Suprapubic skin (tissue), 4 donors: ENCODE measurements at regions not wholly inside any gene's neighbourhood (a gene's known extent, or its start where the extent isn't known, plus 50 kb on each side); places are given as distances from the start of the nearest gene placed in this dataset.
"Not testable (repeated sequence)": the region's sequence is repeated elsewhere in the genome, so short reads cannot be mapped to it uniquely, and the experiment has no call there.

Experiments used
- DNase-seq, 2 donors: peaks; one replicate each; pipeline ENCODE4 v3.0.0-alpha.2; 2019; ENCODE audit warnings: low spot score in 2 of 2
- H3K27ac ChIP-seq: fragments of 200-600 bp; sonication (generic); one replicate; pipeline ENCODE4 v1.5.1; 2019
- H3K27me3 ChIP-seq: fragments of 200-600 bp; sonication (generic); one replicate; pipeline ENCODE4 v1.5.1; 2019
- H3K36me3 ChIP-seq: fragments of 200-600 bp; sonication (generic); one replicate; pipeline ENCODE4 v1.5.1; 2019
- H3K4me1 ChIP-seq: fragments of 200-600 bp; sonication (generic); one replicate; pipeline ENCODE4 v1.5.1; 2019
- H3K4me3 ChIP-seq: fragments of 200-600 bp; sonication (generic); one replicate; pipeline ENCODE4 v1.5.1; 2019; ENCODE audit warnings: mild to moderate bottlenecking
- H3K9me3 ChIP-seq: fragments of 200-600 bp; sonication (generic); one replicate; pipeline ENCODE4 v1.5.1; 2019
- EP300 ChIP-seq: sonication (generic); formaldehyde crosslinking; IDR thresholded peaks from one replicate; pipeline ENCODE4 v1.6.1; 2017; ENCODE audit warnings: antibody characterized with exemption
- POLR2A ChIP-seq, 2 donors: fragments of 450-650 bp; IDR thresholded peaks; one replicate each; pipeline ENCODE4 v1.6.1; 2017; ENCODE audit warnings: antibody characterized with exemption in 2 of 2, mild to moderate bottlenecking in 2 of 2, moderate library complexity in 2 of 2
- POLR2AphosphoS5 ChIP-seq, 3 donors: sonication (generic); formaldehyde crosslinking; IDR thresholded peaks; one replicate each; pipeline ENCODE4 v1.6.1; 2017; ENCODE audit warnings: antibody characterized with exemption in 3 of 3
- WGBS: methylation state at CpG from one replicate; pipeline ENCODE4 v1.1.5; 2018; 5-methylcytosine and 5-hydroxymethylcytosine counted together
- TF ChIP-seq, protein P1 (sequence below), 2 donors: fragments of 200-600 bp in 1 of 2; fragments of 450-650 bp in 1 of 2; sonication (generic) in 1 of 2; IDR thresholded peaks; one replicate each; pipeline ENCODE4 v1.5.1; 2016 to 2019; ENCODE audit warnings: antibody characterized with exemption in 2 of 2, mild to moderate bottlenecking in 1 of 2, moderate library complexity in 1 of 2

DNA sequence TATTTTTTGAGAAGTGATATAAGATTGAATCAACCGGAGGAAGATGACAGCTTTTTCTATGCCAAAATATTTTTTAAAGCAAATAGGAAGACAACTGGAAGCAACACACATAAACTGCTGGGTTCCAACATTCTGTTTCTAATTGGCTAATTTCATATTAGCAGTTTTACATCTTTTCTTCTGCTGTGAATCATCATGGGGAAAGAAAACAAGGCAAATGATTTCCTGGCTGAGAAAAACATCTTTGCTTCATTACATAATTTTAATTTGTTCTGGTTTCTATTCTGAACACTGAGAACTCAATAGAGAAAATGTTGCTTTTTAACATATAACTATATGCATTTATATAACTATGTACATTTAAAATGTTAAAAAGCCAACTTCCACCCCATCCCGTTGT lies 2518.5 kb downstream of the ARAP2 start:
- no peaks in the 10 kb centered on the region for H3K27me3 ChIP-seq
- no peak overlapping the region for H3K27ac ChIP-seq
- TF ChIP-seq, protein P1, sequence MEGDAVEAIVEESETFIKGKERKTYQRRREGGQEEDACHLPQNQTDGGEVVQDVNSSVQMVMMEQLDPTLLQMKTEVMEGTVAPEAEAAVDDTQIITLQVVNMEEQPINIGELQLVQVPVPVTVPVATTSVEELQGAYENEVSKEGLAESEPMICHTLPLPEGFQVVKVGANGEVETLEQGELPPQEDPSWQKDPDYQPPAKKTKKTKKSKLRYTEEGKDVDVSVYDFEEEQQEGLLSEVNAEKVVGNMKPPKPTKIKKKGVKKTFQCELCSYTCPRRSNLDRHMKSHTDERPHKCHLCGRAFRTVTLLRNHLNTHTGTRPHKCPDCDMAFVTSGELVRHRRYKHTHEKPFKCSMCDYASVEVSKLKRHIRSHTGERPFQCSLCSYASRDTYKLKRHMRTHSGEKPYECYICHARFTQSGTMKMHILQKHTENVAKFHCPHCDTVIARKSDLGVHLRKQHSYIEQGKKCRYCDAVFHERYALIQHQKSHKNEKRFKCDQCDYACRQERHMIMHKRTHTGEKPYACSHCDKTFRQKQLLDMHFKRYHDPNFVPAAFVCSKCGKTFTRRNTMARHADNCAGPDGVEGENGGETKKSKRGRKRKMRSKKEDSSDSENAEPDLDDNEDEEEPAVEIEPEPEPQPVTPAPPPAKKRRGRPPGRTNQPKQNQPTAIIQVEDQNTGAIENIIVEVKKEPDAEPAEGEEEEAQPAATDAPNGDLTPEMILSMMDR (IDR thresholded peaks at IDR 0.05), result no peak
- TF ChIP-seq EP300, result no peak
- TF ChIP-seq POLR2A (IDR thresholded peaks at IDR 0.05), result no peak
- TF ChIP-seq POLR2AphosphoS5 (IDR thresholded peaks at IDR 0.05), result no peak
- no peak for DNase-seq
- H3K36me3 ChIP-seq, result no peaks in the 10 kb centered on the region
- no peaks in the 10 kb centered on the region for H3K4me1 ChIP-seq
- 54% methylated on average over 2 of the region's 2 CpGs for WGBS
- H3K4me3 ChIP-seq, result no peak overlapping the region
- no peaks in the 10 kb centered on the region for H3K9me3 ChIP-seq

DNA sequence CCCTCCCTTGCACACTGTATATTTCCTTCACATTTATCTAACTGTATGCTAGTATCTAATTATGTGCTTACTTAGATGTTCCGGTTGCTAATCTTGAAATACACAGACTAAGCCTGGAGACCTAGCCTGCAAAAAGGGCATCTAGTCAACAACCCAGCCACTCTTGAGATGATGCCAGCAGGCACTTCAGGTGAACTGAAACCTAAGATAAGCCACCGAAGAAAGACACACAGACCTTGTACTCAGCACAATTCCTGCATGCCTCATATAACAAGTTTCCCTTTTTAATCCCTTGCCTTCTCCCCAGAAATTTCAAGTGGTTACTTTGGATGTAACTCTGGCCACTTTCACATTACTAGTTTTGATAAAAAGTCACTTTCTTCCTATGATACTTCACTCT lies 2506.6 kb downstream of the ARAP2 start:
- TF ChIP-seq, protein P1 (IDR thresholded peaks at IDR 0.05), result no peak
- TF ChIP-seq EP300 (no peak), POLR2AphosphoS5 (IDR thresholded peaks at IDR 0.05) (no peak), POLR2A (IDR thresholded peaks at IDR 0.05) (no peak)
- Histone ChIP-seq H3K9me3 (no peaks in the 10 kb centered on the region), H3K27ac (no peak overlapping the region), H3K4me1 (no peaks in the 10 kb centered on the region), H3K36me3 (no peaks in the 10 kb centered on the region), H3K27me3 (no peaks in the 10 kb centered on the region), H3K4me3 (no peak overlapping the region)
- no peak for DNase-seq
- WGBS, result 89% methylated on average over 2 of the region's 2 CpGs

DNA sequence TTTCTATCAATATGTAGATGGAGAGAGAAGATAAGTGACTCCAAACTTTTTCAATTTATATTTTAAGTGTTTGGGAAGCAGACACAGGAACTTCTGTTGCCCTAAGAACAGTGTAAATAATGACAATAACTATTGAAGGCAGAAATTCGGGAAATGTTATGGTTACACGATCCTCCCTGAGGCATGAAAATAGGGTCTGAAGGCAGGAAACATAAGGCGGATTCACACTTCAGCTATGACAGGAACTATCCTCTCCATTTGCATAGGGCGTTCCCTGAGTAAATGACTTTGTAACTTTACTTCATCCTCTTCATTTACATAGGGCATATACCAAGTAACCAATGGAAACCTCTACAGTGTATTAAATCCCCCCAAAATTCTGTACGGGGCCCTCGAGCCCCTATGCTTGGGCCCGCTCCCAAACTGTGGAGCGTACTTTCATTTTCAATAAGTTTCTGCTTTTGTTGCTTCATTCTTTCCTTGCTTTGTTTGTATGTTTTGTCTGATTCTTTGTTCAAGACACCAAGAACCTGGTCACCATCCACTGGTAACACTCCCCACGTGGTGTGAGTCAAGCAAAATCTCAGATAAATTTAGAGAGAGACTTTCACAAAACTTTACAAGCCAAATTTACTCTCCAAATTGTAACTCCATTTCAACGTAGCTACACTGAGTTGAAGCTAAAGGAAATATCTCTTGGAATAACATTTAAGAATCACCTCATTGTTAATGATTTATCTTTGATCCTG lies 2504.3 kb downstream of the ARAP2 start:
- H3K27ac ChIP-seq, result no peak overlapping the region
- H3K27me3 ChIP-seq, result no peaks in the 10 kb centered on the region
- no peaks in the 10 kb centered on the region for H3K36me3 ChIP-seq
- 72% methylated on average over 10 of the region's 10 CpGs for WGBS
- TF ChIP-seq, protein P1 (IDR thresholded peaks at IDR 0.05), result no peak
- TF ChIP-seq POLR2A (IDR thresholded peaks at IDR 0.05), result no peak
- no peak for TF ChIP-seq EP300
- no peak for TF ChIP-seq POLR2AphosphoS5 (IDR thresholded peaks at IDR 0.05)
- no peak overlapping the region for H3K4me3 ChIP-seq
- H3K9me3 ChIP-seq, result no peaks in the 10 kb centered on the region
- H3K4me1 ChIP-seq, result no peaks in the 10 kb centered on the region
- DNase-seq, result no peak

DNA sequence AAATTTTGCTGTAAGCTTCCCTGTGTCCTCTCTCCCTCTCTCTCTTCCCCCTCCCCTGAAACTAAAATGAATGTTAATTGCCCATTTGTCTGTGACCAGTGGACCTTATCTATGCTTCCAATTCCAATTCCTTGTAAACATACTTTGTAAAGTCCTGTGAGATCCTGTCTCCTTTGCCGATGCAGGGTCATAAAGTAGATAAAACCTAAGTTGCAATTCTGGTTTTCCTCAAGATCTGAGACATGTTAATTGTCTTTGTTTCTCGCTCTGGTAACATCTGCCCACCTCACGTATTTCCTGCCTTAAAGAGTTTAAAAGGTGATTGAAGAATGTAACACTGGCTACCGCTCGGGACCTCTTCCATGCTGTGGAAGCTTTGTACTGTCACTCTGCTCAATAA lies 2503.4 kb downstream of the ARAP2 start:
- H3K9me3 ChIP-seq, H3K27ac ChIP-seq, H3K36me3 ChIP-seq, H3K4me3 ChIP-seq, H3K4me1 ChIP-seq, H3K27me3 ChIP-seq, DNase-seq: not testable (repeated sequence)
- WGBS, result 51% methylated on average over 5 of the region's 5 CpGs

DNA sequence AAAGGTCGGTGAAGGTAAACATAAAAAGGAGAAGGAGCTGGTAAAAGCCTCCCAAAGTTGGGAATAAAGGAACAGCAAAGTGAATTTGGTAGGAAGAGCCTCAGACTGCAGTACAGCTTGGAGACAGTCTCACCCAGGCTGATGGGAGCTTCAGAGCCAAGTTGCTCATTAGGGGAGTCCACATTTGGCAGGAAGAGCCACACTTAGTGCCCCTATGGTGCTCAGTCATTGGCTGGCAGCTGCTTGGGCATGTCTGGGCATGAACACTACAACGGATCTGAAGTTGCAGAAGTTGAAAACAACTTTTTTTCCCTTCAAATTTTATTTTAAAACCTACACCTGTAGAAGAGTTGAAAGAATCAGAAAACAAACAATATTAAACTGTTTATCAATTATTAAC lies 2497.3 kb downstream of the ARAP2 start:
- H3K4me1 ChIP-seq, result no peaks in the 10 kb centered on the region
- TF ChIP-seq POLR2A (IDR thresholded peaks at IDR 0.05), result no peak
- TF ChIP-seq, protein P1 (IDR thresholded peaks at IDR 0.05), result no peak
- no peak for TF ChIP-seq EP300
- no peak for TF ChIP-seq POLR2AphosphoS5 (IDR thresholded peaks at IDR 0.05)
- DNase-seq, result no peak
- no peaks in the 10 kb centered on the region for H3K36me3 ChIP-seq
- 65% methylated on average over 2 of the region's 2 CpGs for WGBS
- no peak overlapping the region for H3K4me3 ChIP-seq
- H3K27ac ChIP-seq, result no peak overlapping the region
- no peaks in the 10 kb centered on the region for H3K9me3 ChIP-seq
- no peaks in the 10 kb centered on the region for H3K27me3 ChIP-seq

DNA sequence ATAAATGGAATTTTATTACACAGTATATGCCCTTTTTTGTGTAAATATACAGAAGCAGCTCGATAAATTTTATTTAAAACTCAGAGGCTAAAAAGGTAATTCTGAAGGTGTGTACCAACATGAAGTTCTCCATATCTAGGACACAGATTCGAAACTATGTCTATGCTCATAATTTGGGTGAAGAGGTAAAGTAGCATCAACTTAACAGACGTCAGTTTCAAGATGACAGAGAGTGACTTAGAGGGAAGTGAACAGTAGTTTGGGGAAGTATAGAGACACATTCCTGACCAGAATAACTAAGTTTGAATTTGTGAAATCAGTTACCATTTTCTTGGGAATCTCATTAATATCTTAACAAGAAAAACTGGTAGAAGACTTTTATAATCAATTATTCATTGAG lies 2493.3 kb downstream of the ARAP2 start:
- Histone ChIP-seq H3K27ac (no peak overlapping the region), H3K4me3 (no peak overlapping the region), H3K9me3 (no peaks in the 10 kb centered on the region), H3K4me1 (no peaks in the 10 kb centered on the region), H3K27me3 (no peaks in the 10 kb centered on the region), H3K36me3 (no peaks in the 10 kb centered on the region)
- DNase-seq, result no peak
- 84% methylated on average over 3 of the region's 3 CpGs for WGBS
- TF ChIP-seq POLR2AphosphoS5 (IDR thresholded peaks at IDR 0.05) (no peak), EP300 (no peak), POLR2A (IDR thresholded peaks at IDR 0.05) (no peak)
- TF ChIP-seq, protein P1 (IDR thresholded peaks at IDR 0.05), result no peak
